IPS DF 6.9 (cell line): ENCODE measurements at regions not wholly inside any gene's neighbourhood (a gene's known extent, or its start where the extent isn't known, plus 50 kb on each side); places are given as distances from the start of the nearest gene placed in this dataset.
"Not testable (repeated sequence)": the region's sequence is repeated elsewhere in the genome, so short reads cannot be mapped to it uniquely, and the experiment has no call there.

ENCODE experiments used
- DNase-seq: peaks from one replicate; pipeline ENCODE4 v3.0.0-alpha.2; 2013; ENCODE audit warnings: low read depth, low spot score
- H3K27ac ChIP-seq: one replicate; pipeline ENCODE4 v1.5.1; 2013; ENCODE audit warnings: low read length, control low read depth
- H3K27me3 ChIP-seq: 2 replicates; pipeline ENCODE4 v1.6.1; 2013; ENCODE audit warnings: mild to moderate bottlenecking, low read length; ENCODE audit not compliant: control insufficient read depth, insufficient read depth
- H3K36me3 ChIP-seq: 2 replicates; pipeline ENCODE4 v1.6.1; 2013; ENCODE audit warnings: low read length; ENCODE audit not compliant: control insufficient read depth, insufficient read depth
- H3K4me1 ChIP-seq: 2 replicates; pipeline ENCODE4 v1.6.1; 2013; ENCODE audit warnings: low read length; ENCODE audit not compliant: control insufficient read depth, insufficient read depth
- H3K4me3 ChIP-seq: 2 replicates; pipeline ENCODE4 v1.5.1; 2013; ENCODE audit warnings: mild to moderate bottlenecking, low read length
- H3K9me3 ChIP-seq: 2 replicates; pipeline ENCODE4 v1.6.1; 2013; ENCODE audit warnings: low read length, inconsistent platforms; ENCODE audit not compliant: control insufficient read depth, insufficient read depth
- WGBS: extraction: QIAGEN DNeasy Blood & Tissue Kit; methylation state at CpG from one replicate; pipeline ENCODE4 v1.1.7; 2013; ENCODE audit warnings: mixed read lengths, missing lambda C conversion rate; ENCODE audit not compliant: insufficient read length, insufficient coverage; 5-methylcytosine and 5-hydroxymethylcytosine counted together

DNA sequence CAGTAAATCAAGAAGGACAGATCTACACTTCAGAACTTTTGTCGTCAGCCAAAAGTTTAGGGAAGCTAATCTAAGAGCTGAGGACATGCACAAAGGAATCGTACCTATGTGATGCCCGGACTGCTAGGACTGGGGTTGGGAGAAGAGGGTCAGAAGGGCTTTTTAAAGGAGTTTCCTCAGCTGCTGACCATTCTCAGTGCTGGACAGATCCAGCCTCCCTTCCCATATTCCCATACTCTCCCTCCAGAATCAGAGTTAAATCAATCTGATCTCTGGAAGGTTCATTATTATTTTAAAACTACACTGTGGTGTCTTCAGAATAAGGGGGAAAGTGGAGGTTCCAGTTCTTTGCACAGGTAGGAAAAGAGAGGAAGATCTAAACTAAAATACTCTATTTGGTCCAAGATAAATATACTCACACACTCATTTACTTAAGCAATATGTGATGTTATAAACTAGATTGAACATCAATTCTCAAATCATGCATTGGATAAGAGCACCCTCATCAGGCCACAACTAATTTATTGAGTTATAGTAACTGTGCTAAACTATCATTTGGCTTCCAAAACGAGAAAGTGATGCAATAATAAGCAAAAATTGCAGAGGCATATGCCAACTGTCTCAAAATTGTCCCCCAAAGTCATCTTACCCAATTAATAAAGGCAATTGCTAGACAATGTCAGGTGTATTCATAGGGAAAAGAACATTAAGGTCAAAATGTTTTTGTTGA, 124.7 kb downstream of the HNRNPD start:
- no peak for DNase-seq
- Histone ChIP-seq H3K4me3 (no peak overlapping the region), H3K4me1 (no peaks in the 10 kb centered on the region), H3K36me3 (no peaks in the 10 kb centered on the region), H3K27ac (no peak overlapping the region), H3K9me3 (no peaks in the 10 kb centered on the region), H3K27me3 (no peaks in the 10 kb centered on the region)
- no CpG with 5 or more reads among the region's 4 CpGs for WGBS

DNA sequence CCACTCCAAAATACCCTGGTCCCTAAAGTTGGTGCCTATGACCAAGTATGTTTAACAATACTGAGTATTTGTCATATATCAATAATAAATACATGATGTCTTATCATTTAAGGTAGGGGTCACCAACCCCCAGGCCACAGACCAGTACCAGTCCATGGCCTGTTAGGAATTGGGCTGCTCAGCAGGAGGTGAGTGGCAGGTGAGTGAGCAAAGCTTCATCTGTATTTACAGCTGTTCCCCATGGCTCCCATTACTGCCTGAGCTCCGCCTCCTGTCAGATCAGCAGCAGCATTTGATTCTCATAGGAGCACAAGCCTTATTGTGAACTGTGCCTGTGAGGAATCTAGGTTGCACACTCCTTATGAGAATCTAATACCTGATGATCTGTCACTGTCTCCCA, 126.2 kb downstream of the HNRNPD start:
- Histone ChIP-seq H3K4me3 (no peak overlapping the region), H3K27me3 (no peaks in the 10 kb centered on the region), H3K27ac (no peak overlapping the region), H3K36me3 (no peaks in the 10 kb centered on the region), H3K9me3 (no peaks in the 10 kb centered on the region), H3K4me1 (no peaks in the 10 kb centered on the region)
- WGBS: no CpG with 5 or more reads among the region's 1 CpG
- DNase-seq: no peak

DNA sequence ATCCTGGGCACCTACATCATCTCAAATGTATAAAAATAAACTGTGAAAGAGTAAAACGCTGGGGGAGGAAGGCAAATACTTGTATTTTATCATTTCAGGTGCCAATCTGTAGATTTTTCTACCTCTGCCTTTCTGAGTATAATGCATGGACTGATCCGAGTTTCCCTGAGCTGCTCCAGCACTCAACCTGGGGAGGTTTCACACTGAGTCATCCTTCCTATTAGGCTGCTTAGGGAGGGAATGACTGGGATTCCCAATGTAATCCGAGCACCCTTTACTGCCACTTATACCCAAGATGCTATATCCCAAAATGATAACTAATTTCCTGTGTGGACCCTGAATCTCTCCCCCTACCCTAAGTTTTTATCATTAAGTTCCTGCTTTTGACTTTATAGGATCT, 126.6 kb downstream of the HNRNPD start:
- no peaks in the 10 kb centered on the region for H3K9me3 ChIP-seq
- WGBS: no CpG with 5 or more reads among the region's 3 CpGs
- H3K27ac ChIP-seq: no peak overlapping the region
- H3K27me3 ChIP-seq: no peaks in the 10 kb centered on the region
- no peak for DNase-seq
- no peaks in the 10 kb centered on the region for H3K36me3 ChIP-seq
- no peak overlapping the region for H3K4me3 ChIP-seq
- no peaks in the 10 kb centered on the region for H3K4me1 ChIP-seq

DNA sequence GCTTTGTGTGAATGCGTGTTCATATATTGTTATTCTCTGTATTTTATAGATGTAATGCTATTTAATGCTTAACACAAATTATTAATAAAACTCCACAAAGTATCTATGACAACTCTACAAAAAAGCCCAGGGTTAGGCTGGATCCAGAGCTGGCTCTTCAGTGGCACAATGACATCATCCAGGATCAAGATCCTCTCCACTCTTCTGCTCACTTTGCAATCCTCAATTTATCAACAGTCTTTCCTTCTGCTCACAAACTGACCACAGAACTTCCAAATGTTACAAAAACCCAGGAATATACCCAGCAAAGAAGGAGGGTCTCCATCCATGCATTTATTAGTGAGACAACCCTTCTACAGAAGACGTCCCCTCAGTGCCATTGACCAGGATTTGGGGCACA, 132.3 kb downstream of the HNRNPD start:
- H3K9me3 ChIP-seq: no peaks in the 10 kb centered on the region
- no peak overlapping the region for H3K27ac ChIP-seq
- H3K4me3 ChIP-seq: no peak overlapping the region
- H3K36me3 ChIP-seq: no peaks in the 10 kb centered on the region
- no peak for DNase-seq
- no CpG with 5 or more reads among the region's 2 CpGs for WGBS
- no peaks in the 10 kb centered on the region for H3K4me1 ChIP-seq
- no peaks in the 10 kb centered on the region for H3K27me3 ChIP-seq

DNA sequence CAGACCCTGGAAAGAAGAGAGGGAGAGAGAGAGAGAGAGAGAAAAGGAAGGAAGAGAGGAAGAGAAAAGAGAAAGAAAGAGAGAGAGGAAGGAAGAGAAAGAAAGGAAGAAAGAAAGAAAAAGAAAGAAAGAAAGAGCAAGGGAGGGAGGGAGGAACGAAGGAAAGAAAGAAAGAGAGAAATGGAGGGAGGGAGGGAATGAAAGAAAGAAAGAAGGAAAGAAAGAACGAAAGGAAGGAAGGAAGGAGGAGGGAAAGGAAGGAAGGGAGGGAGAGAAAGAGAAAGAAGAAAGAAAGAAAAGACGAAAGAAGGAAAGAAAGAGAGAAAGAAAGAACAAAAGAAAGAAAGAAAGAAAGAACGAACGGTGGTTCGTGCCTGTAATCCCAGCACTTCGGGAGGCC, 133.4 kb downstream of the HNRNPD start:
- no peaks in the 10 kb centered on the region for H3K27me3 ChIP-seq
- no peak overlapping the region for H3K4me3 ChIP-seq
- H3K36me3 ChIP-seq: no peaks in the 10 kb centered on the region
- H3K4me1 ChIP-seq: no peaks in the 10 kb centered on the region
- no peak for DNase-seq
- H3K9me3 ChIP-seq: no peaks in the 10 kb centered on the region
- H3K27ac ChIP-seq: no peak overlapping the region
- 100% methylated on average over 2 of the region's 7 CpGs for WGBS

DNA sequence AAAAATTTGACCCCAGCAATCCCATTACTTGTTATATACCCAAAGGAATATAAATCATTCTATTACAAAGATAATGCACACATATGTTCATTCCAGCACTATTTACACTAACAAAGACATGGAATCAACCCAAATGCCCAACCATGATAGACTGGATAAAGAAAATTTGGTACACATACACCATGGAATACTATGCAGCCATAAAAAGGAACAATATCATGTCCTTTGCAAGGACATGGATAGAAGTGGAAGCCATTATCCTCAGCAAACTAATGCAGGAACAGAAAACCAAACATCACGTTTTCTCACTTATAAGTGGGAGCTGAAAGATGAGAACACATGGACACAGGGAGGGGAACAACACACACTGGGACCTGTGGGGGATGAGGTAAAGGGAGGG, 136.6 kb downstream of the HNRNPD start:
- not testable (repeated sequence) for H3K9me3 ChIP-seq, H3K4me3 ChIP-seq, H3K27ac ChIP-seq, DNase-seq, H3K36me3 ChIP-seq, H3K27me3 ChIP-seq, H3K4me1 ChIP-seq
- WGBS: no CpG with 5 or more reads among the region's 1 CpG

DNA sequence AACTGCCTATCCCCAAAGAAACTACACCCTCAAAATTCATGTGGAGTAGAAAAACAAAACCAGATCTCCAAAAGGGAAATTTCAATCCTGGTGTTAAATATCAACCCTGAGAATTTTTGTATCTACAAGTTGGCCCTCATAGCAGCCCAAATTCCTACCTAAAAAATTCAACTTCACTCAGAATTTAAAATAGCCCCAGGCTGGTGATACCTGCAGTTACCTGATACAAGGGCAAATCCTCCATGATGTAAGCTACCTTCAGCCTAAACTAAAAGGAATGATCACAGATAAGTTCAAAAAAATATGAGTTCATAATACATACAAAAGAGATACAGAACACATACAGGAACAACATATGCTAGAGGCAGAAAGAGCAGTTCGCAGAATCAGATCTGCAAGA, 138.4 kb downstream of the HNRNPD start:
- Histone ChIP-seq H3K36me3 (no peaks in the 10 kb centered on the region), H3K4me3 (no peak overlapping the region), H3K4me1 (no peaks in the 10 kb centered on the region), H3K9me3 (no peaks in the 10 kb centered on the region), H3K27me3 (no peaks in the 10 kb centered on the region), H3K27ac (no peak overlapping the region)
- no peak for DNase-seq
- no CpG with 5 or more reads among the region's 1 CpG for WGBS

DNA sequence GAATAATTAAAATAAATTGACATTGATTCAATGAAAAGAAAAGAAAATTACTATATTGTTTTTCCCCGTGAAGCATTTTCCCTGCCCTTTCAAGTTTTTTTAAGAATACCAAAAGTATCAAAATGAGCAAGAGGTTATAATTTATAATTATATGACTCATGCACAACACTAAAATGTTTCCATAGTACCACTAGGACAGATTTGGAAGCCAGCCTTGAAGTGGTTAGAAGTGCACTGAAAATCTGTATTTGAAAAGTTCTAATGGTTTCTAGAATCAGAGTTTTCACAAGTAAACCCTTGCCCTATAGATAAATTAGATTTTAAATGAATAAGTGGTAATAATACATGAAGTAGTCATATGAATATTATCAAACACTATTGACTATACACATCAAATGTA, 140.9 kb downstream of the HNRNPD start:
- WGBS: no CpG with 5 or more reads among the region's 1 CpG
- H3K36me3 ChIP-seq: no peaks in the 10 kb centered on the region

DNA sequence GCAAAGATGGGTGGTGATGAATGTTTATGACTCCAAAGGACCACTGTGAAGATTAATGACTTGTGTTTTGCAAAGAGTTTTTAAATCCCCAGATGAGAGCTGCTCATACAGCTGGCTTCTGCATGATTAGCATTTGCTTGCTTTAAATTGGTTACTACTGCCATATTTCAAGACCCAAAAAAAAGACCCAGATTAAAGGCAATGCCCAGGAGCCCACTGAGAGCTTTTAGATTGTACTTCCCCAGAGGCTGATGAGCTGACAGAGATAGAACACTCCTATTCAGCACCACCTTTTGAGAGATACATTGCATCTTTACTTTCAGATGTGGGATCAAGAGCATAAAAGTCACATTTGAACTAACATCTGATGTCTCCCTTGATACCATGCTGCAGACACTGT, 142.0 kb downstream of the HNRNPD start:
- H3K4me1 ChIP-seq: no peaks in the 10 kb centered on the region
- no peak overlapping the region for H3K4me3 ChIP-seq
- no peak for DNase-seq
- no peaks in the 10 kb centered on the region for H3K9me3 ChIP-seq
- H3K36me3 ChIP-seq: no peaks in the 10 kb centered on the region
- no peak overlapping the region for H3K27ac ChIP-seq
- no peaks in the 10 kb centered on the region for H3K27me3 ChIP-seq

More for the DNA sequence above, 140.9 kb downstream of the HNRNPD start:
- H3K4me1 ChIP-seq: no peaks in the 10 kb centered on the region
- H3K27me3 ChIP-seq: no peaks in the 10 kb centered on the region
- H3K9me3 ChIP-seq: no peaks in the 10 kb centered on the region
- DNase-seq: no peak
- no peak overlapping the region for H3K4me3 ChIP-seq
- no peak overlapping the region for H3K27ac ChIP-seq

DNA sequence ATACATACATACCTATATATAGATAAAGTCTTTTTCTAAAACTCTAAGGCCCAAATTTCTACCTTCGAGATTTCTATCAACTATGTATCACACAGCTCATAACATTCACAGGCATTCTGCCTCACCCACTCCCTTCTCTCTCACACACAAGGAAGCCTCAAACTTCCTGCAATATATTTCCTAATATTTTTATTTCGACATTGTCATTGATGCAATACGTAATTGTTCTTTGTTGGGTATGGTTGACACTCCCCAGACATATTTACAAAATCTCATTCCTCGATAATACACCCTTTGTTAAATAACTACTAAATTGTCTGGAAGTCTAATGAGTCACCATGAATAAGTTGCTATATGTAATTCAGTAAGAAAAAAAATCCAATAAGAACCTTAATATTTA, 143.5 kb downstream of the HNRNPD start:
- H3K27ac ChIP-seq: no peak overlapping the region
- H3K4me1 ChIP-seq: no peaks in the 10 kb centered on the region
- no peaks in the 10 kb centered on the region for H3K27me3 ChIP-seq
- no peaks in the 10 kb centered on the region for H3K9me3 ChIP-seq
- 100% methylated on average over 1 of the region's 4 CpGs for WGBS
- no peak for DNase-seq
- H3K4me3 ChIP-seq: no peak overlapping the region
- H3K36me3 ChIP-seq: no peaks in the 10 kb centered on the region

DNA sequence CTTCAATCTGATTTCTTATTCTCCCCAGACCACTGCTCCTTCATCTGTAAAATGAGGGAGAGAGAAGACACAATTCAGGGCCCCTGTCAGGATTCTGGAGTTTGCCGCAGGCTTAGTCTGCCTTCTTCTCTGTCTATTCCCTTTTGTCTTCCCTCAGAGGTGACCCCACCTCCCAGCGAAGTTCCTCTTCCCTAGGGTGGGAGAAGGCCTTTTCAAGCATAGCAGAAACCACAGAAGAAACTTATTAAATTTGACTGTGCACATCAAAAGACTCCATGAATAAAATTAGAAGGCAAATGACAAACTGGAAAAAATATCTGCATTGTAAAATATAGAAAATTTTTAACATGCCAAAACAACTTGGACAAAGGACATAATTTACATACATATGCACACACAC, 148.8 kb downstream of the HNRNPD start:
- no peaks in the 10 kb centered on the region for H3K9me3 ChIP-seq
- H3K27ac ChIP-seq: no peak overlapping the region
- H3K27me3 ChIP-seq: no peaks in the 10 kb centered on the region
- H3K4me3 ChIP-seq: no peak overlapping the region
- H3K36me3 ChIP-seq: no peaks in the 10 kb centered on the region
- peaks cover 1% of the 10 kb centered on the region; the same call in 1 of the 2 replicates for H3K4me1 ChIP-seq
- no peak for DNase-seq
- WGBS: no CpG with 5 or more reads among the region's 2 CpGs
